Body of pancreas (tissue), 4 donors: ENCODE measurements at regions not wholly inside any gene's neighbourhood (a gene's known extent, or its start where the extent isn't known, plus 50 kb on each side); places are given as distances from the start of the nearest gene placed in this dataset.

Experiments
- POLR2A ChIP-seq, 3 donors: fragments of 450-650 bp; IDR thresholded peaks; one replicate each; pipeline ENCODE4 v1.6.1; 2016; ENCODE audit warnings: antibody characterized with exemption in 3 of 3, mild to moderate bottlenecking in 2 of 3
- TF ChIP-seq, protein P1 (sequence below), 7 experiments: fragments of 450-650 bp in 4 of 7; fragments of 200-600 bp in 3 of 7; sonication (generic) in 3 of 7; IDR thresholded peaks; one replicate each; pipeline ENCODE4 v1.5.1; 2016 to 2019; ENCODE audit warnings: antibody characterized with exemption in 7 of 7

DNA sequence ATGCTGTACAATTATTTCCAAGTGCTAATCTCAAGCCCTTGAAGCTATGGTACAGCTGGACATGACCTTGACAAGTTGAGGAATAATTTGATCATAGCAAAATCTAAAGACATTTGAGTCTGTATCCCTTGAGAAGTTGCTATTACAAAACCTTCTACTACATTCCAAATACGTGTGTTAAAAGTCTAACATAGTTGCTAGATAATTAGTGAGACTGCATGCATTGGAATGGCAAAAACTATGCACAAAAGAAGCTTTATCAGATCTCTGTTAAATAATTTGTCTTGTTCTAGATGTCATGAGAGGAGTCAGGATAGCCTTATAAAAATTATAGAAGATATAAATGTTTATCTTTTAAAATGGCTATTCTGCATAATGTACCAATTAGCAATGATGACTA is 127.8 kb downstream of the GJA1 start:
- TF ChIP-seq POLR2A (IDR thresholded peaks at IDR 0.05), result no peak
- TF ChIP-seq, protein P1, sequence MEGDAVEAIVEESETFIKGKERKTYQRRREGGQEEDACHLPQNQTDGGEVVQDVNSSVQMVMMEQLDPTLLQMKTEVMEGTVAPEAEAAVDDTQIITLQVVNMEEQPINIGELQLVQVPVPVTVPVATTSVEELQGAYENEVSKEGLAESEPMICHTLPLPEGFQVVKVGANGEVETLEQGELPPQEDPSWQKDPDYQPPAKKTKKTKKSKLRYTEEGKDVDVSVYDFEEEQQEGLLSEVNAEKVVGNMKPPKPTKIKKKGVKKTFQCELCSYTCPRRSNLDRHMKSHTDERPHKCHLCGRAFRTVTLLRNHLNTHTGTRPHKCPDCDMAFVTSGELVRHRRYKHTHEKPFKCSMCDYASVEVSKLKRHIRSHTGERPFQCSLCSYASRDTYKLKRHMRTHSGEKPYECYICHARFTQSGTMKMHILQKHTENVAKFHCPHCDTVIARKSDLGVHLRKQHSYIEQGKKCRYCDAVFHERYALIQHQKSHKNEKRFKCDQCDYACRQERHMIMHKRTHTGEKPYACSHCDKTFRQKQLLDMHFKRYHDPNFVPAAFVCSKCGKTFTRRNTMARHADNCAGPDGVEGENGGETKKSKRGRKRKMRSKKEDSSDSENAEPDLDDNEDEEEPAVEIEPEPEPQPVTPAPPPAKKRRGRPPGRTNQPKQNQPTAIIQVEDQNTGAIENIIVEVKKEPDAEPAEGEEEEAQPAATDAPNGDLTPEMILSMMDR (IDR thresholded peaks at IDR 0.05), result no peak
